ENCODE measurements at regions not wholly inside any gene's neighbourhood (a gene's known extent, or its start where the extent isn't known, plus 50 kb on each side); places are given as distances from the start of the nearest gene placed in this dataset.

- Histone ChIP-seq H3K79me2 (ENCODE audit: insufficient read depth, low read depth) (no peaks in the 10 kb centered on the region), H3K36me3 (ENCODE audit: insufficient read depth) (no peaks in the 10 kb centered on the region), H3K4me3 (IDR thresholded peaks at IDR 0.05; ENCODE audit: insufficient read depth, low read depth, low read length) (no peak overlapping the region), H3K9ac (no peak overlapping the region), H2AFZ (ENCODE audit: low read depth) (no peak overlapping the region), H3K27me3 (ENCODE audit: insufficient read depth, low read depth) (no peaks in the 10 kb centered on the region), H3K4me2 (no peak overlapping the region), H3K27ac (no peak overlapping the region), H3K4me1 (ENCODE audit: low read depth, poor library complexity, severe bottlenecking) (no peaks in the 10 kb centered on the region), H4K20me1 (ENCODE audit: insufficient read depth) (no peaks in the 10 kb centered on the region)
- TF ChIP-seq, protein P1, sequence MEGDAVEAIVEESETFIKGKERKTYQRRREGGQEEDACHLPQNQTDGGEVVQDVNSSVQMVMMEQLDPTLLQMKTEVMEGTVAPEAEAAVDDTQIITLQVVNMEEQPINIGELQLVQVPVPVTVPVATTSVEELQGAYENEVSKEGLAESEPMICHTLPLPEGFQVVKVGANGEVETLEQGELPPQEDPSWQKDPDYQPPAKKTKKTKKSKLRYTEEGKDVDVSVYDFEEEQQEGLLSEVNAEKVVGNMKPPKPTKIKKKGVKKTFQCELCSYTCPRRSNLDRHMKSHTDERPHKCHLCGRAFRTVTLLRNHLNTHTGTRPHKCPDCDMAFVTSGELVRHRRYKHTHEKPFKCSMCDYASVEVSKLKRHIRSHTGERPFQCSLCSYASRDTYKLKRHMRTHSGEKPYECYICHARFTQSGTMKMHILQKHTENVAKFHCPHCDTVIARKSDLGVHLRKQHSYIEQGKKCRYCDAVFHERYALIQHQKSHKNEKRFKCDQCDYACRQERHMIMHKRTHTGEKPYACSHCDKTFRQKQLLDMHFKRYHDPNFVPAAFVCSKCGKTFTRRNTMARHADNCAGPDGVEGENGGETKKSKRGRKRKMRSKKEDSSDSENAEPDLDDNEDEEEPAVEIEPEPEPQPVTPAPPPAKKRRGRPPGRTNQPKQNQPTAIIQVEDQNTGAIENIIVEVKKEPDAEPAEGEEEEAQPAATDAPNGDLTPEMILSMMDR (conservative IDR thresholded peaks at IDR 0.05; ENCODE audit: low read depth, low read length) = no peak
These were observed 750.8 kb upstream of the ID2 start for GRCh38 chr2:7930800-7931635.

- Histone ChIP-seq H3K79me2 (ENCODE audit: insufficient read depth, low read depth) (no peaks in the 10 kb centered on the region), H3K9ac (no peak overlapping the region), H4K20me1 (ENCODE audit: insufficient read depth) (no peaks in the 10 kb centered on the region), H3K27me3 (ENCODE audit: insufficient read depth, low read depth) (no peaks in the 10 kb centered on the region), H3K4me2 (no peak overlapping the region), H3K4me3 (IDR thresholded peaks at IDR 0.05; ENCODE audit: insufficient read depth, low read depth, low read length) (no peak overlapping the region), H2AFZ (ENCODE audit: low read depth) (no peak overlapping the region), H3K4me1 (ENCODE audit: low read depth, poor library complexity, severe bottlenecking) (no peaks in the 10 kb centered on the region), H3K27ac (no peak overlapping the region), H3K36me3 (ENCODE audit: insufficient read depth) (no peaks in the 10 kb centered on the region)
- TF ChIP-seq, protein P1 (conservative IDR thresholded peaks at IDR 0.05; ENCODE audit: low read depth, low read length) = no peak
These were observed 750.0 kb upstream of the ID2 start for GRCh38 chr2:7931808-7932207.

DNA sequence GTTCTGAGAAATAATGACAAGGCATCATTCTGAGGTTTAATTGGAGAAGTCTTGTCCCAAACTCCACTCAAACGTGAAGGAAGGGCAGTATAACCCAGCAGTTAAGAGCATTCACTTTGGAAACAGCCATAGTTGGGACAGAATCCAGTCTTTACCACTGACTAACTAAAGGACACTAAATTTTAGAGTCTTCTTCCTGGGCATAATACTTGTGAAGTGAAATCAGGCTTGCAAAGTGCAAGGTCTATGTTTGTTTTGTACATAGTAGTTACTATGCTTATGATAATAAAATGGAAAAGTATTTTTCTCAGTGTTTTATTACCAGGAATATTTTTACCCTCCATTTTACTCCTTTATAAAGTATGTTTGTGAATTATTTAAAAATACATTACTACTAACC lies 748.2 kb upstream of the ID2 start:
- H3K4me3 ChIP-seq (IDR thresholded peaks at IDR 0.05; ENCODE audit: insufficient read depth, low read depth, low read length) = no peak overlapping the region
- no peak overlapping the region for H3K27ac ChIP-seq
- TF ChIP-seq, protein P1 (conservative IDR thresholded peaks at IDR 0.05; ENCODE audit: low read depth, low read length) = no peak
- no peaks in the 10 kb centered on the region for H3K27me3 ChIP-seq (ENCODE audit: insufficient read depth, low read depth)
- no peak overlapping the region for H3K9ac ChIP-seq
- H3K4me2 ChIP-seq = no peak overlapping the region
- H4K20me1 ChIP-seq (ENCODE audit: insufficient read depth) = no peaks in the 10 kb centered on the region
- no peaks in the 10 kb centered on the region for H3K4me1 ChIP-seq (ENCODE audit: low read depth, poor library complexity, severe bottlenecking)
- H2AFZ ChIP-seq (ENCODE audit: low read depth) = no peak overlapping the region
- H3K79me2 ChIP-seq (ENCODE audit: insufficient read depth, low read depth) = no peaks in the 10 kb centered on the region
- H3K36me3 ChIP-seq (ENCODE audit: insufficient read depth) = no peaks in the 10 kb centered on the region

DNA sequence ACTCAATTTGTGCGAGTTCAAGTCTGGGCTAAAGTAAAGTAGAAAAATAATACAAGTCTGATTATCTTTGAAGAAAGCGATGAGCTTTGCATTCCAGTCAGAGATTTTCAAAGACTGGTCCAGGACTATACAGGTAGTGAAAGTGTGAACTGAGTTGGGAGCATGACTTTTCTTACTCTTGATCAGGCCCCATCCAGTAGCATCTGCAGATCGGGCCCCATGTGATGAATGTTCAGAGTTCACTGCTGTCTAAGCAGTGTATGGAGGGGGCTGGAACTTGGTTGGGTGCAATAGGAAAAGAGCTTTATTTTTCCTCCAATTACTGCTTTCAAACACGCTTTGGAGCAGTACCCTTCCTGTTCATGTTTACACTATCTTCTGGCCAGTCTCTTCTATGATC lies 747.4 kb upstream of the ID2 start:
- TF ChIP-seq, protein P1 (conservative IDR thresholded peaks at IDR 0.05; ENCODE audit: low read depth, low read length) = no peak
- Histone ChIP-seq H3K36me3 (ENCODE audit: insufficient read depth) (no peaks in the 10 kb centered on the region), H3K9ac (no peak overlapping the region), H3K4me2 (no peak overlapping the region), H3K4me3 (IDR thresholded peaks at IDR 0.05; ENCODE audit: insufficient read depth, low read depth, low read length) (no peak overlapping the region), H3K4me1 (ENCODE audit: low read depth, poor library complexity, severe bottlenecking) (no peaks in the 10 kb centered on the region), H3K27me3 (ENCODE audit: insufficient read depth, low read depth) (no peaks in the 10 kb centered on the region), H2AFZ (ENCODE audit: low read depth) (no peak overlapping the region), H3K79me2 (ENCODE audit: insufficient read depth, low read depth) (no peaks in the 10 kb centered on the region), H4K20me1 (ENCODE audit: insufficient read depth) (no peaks in the 10 kb centered on the region), H3K27ac (no peak overlapping the region)

Data from KMS-11 (cell line).